DND-41 (cell line): ENCODE measurements at regions not wholly inside any gene's neighbourhood (a gene's known extent, or its start where the extent isn't known, plus 50 kb on each side); places are given as distances from the start of the nearest gene placed in this dataset.

ENCODE experiments used
- CTCF ChIP-seq: IDR thresholded peaks from 2 replicates; pipeline ENCODE4 v1.5.1; 2012; ENCODE audit warnings: borderline replicate concordance, low read length, moderate library complexity, mild to moderate bottlenecking; ENCODE audit not compliant: poor library complexity, severe bottlenecking; ENCODE audit errors: extremely low read depth
- EZH2 ChIP-seq: IDR thresholded peaks from 3 replicates; pipeline ENCODE4 v1.6.1; 2012; ENCODE audit warnings: borderline replicate concordance, low read depth, mild to moderate bottlenecking, moderate library complexity, low read length, inconsistent platforms; ENCODE audit not compliant: severe bottlenecking

GRCh38 chr9:29068461-29068860 is 1495.2 kb upstream of the C9orf72 start:
- TF ChIP-seq CTCF (no peak), EZH2 (no peak)
